ENCODE measurements at regions not wholly inside any gene's neighbourhood (a gene's known extent, or its start where the extent isn't known, plus 50 kb on each side); places are given as distances from the start of the nearest gene placed in this dataset.

- H3K27me3 ChIP-seq (ENCODE audit: control insufficient read depth, insufficient read depth, low read length) = no peaks in the 10 kb centered on the region; the same call in none of the 2 replicates
Measured at GRCh38 chr1:168372307-168372706, 91.6 kb downstream of the TBX19 start.

More at GRCh38 chr1:168372307-168372706, 91.6 kb downstream of the TBX19 start:
- in situ Hi-C loops (cut with MboI; ENCODE audit: low sequenced_read_pairs) (no loop called here), intact Hi-C loops (cut with micrococcal nuclease) (no loop called here), dilution Hi-C loops (cut with HindIII; ENCODE audit: low sequenced_read_pairs, unreplicated experiment) (no loop called here)
- Histone ChIP-seq H3K14ac (replicated peaks; ENCODE audit: low read depth, low read length) (no peak overlapping the region), H3K9me1 (ENCODE audit: insufficient read depth, low read length) (no peaks in the 10 kb centered on the region), H3K4me2 (ENCODE audit: low read depth, low read length) (no peak overlapping the region), H3K79me1 (ENCODE audit: low read depth in 1 of 2, low read length in 2 of 2) (no peaks in the 10 kb centered on the region), H2AFZ (replicated peaks; ENCODE audit: low read length, poor library complexity) (no peak overlapping the region), H3K4me3 (ENCODE audit: insufficient read depth, low read depth, low read length) (no peak overlapping the region), H2AK5ac (ENCODE audit: low read depth, low read length) (no peak overlapping the region), H3K23ac (ENCODE audit: low read depth, low read length) (no peak overlapping the region), H3K4ac (ENCODE audit: low read depth, low read length) (no peak overlapping the region), H2AK9ac (replicated peaks; ENCODE audit: low read depth, low read length, poor library complexity) (no peak overlapping the region), H3K9ac (ENCODE audit: low read depth, low read length) (no peak overlapping the region), H3K4me1 (ENCODE audit: control insufficient read depth, insufficient read depth, low read length) (no peaks in the 10 kb centered on the region), H4K91ac (ENCODE audit: insufficient read depth, low read depth, low read length) (no peak overlapping the region), H3K18ac (ENCODE audit: low read depth, low read length) (no peak overlapping the region), H3K9me3 (ENCODE audit: control insufficient read depth, insufficient read depth, low read length) (no peaks in the 10 kb centered on the region), H2BK120ac (ENCODE audit: low read depth, low read length) (no peak overlapping the region), H4K8ac (ENCODE audit: low read depth in 2 of 2, low read length in 2 of 2) (no peak overlapping the region), H2BK20ac (ENCODE audit: low read depth, low read length) (no peak overlapping the region), H4K20me1 (ENCODE audit: insufficient read depth, low read length) (no peaks in the 10 kb centered on the region), H3K27ac (ENCODE audit: insufficient read depth, low read length) (no peak overlapping the region), H3K56ac (ENCODE audit: extremely low read depth, insufficient read depth, low read length) (no peak overlapping the region), H3K36me3 (ENCODE audit: control insufficient read depth, insufficient read depth, low read length) (no peaks in the 10 kb centered on the region), H2BK15ac (ENCODE audit: low read depth, low read length) (no peak overlapping the region), H4K5ac (ENCODE audit: low read depth, low read length) (no peak overlapping the region), H2BK5ac (ENCODE audit: low read depth, low read length, poor library complexity, severe bottlenecking) (no peak overlapping the region)
- DNase-seq (no peak), ATAC-seq (ENCODE audit: low read depth) (no peak)
- POLR2A ChIA-PET (ENCODE audit: unreplicated experiment) = no interaction called here
- CTCF ChIA-PET = no interaction called here
- WGBS, 2 experiments (ENCODE audit: extremely low coverage in 2 of 2, insufficient read length in 1 of 2) = 88% methylated on average over 1 of the region's 4 CpGs; no CpG with 5 or more reads in 1 of the 2 experiments
- TF ChIP-seq MAFK (IDR thresholded peaks at IDR 0.05; ENCODE audit: low read depth, low read length) = no peak
- no peak for TF ChIP-seq RFX5 (IDR thresholded peaks at IDR 0.05; ENCODE audit: low read depth, low read length)
- no peak for TF ChIP-seq SMC3 (IDR thresholded peaks at IDR 0.05; ENCODE audit: low read depth, low read length)
- TF ChIP-seq RCOR1 (IDR thresholded peaks at IDR 0.05; ENCODE audit: insufficient replicate concordance, low read length) = no peak
- TF ChIP-seq USF2 (IDR thresholded peaks at IDR 0.05; ENCODE audit: low read depth, low read length) = no peak
- no peak for TF ChIP-seq FOS (IDR thresholded peaks at IDR 0.05; ENCODE audit: low read depth, low read length)
- TF ChIP-seq RAD21 (IDR thresholded peaks at IDR 0.05; ENCODE audit: low read length) = no peak
- TF ChIP-seq BHLHE40 (IDR thresholded peaks at IDR 0.05; ENCODE audit: low read depth, low read length) = no peak
- TF ChIP-seq ELK1 (IDR thresholded peaks at IDR 0.05; ENCODE audit: borderline replicate concordance, low read depth, low read length) = no peak
- no peak for TF ChIP-seq POLR2A (IDR thresholded peaks at IDR 0.05; ENCODE audit: low read depth, low read length)
- TF ChIP-seq MAZ (IDR thresholded peaks at IDR 0.05; ENCODE audit: borderline replicate concordance, low read depth, low read length) = no peak
- TF ChIP-seq MXI1 (IDR thresholded peaks at IDR 0.05; ENCODE audit: borderline replicate concordance, low read depth, low read length) = no peak
- TF ChIP-seq CTCF (conservative IDR thresholded peaks at IDR 0.05; ENCODE audit: low read depth, low read length) = no peak
- TF ChIP-seq CHD1 (IDR thresholded peaks at IDR 0.05; ENCODE audit: low read depth, low read length) = no peak
- TF ChIP-seq NFE2L2 (IDR thresholded peaks at IDR 0.05; ENCODE audit: low read depth, low read length) = no peak
- TF ChIP-seq CEBPB (IDR thresholded peaks at IDR 0.05; ENCODE audit: low read depth, low read length) = no peak
- no TSS peak for BruUV-seq (replicated peaks)
